Liver (tissue), 8 donors: ENCODE measurements at regions not wholly inside any gene's neighbourhood (a gene's known extent, or its start where the extent isn't known, plus 50 kb on each side); places are given as distances from the start of the nearest gene placed in this dataset.

ENCODE experiments used
- DNase-seq: peaks from one replicate; pipeline ENCODE4 v3.0.0-alpha.2; 2017; ENCODE audit warnings: low spot score
- H3K27ac ChIP-seq, 2 donors: one replicate each; pipeline ENCODE4 v1.7.0; 2013; ENCODE audit warnings: inconsistent platforms in 2 of 2, low read length in 2 of 2, control low read depth in 1 of 2, low read depth in 1 of 2, mild to moderate bottlenecking in 1 of 2
- H3K27me3 ChIP-seq, 4 donors: one replicate each; pipeline versions ENCODE4 v1.6.1 to v1.7.0; 2013; ENCODE audit warnings: low read length in 3 of 4, inconsistent platforms in 1 of 4, mild to moderate bottlenecking in 1 of 4, moderate library complexity in 1 of 4; ENCODE audit not compliant: control insufficient read depth in 4 of 4, insufficient read depth in 4 of 4
- H3K36me3 ChIP-seq, 4 donors: one replicate each; pipeline versions ENCODE4 v1.6.1 to v1.7.0; 2013; ENCODE audit warnings: low read length in 3 of 4, mild to moderate bottlenecking in 3 of 4, low read depth in 1 of 4, moderate library complexity in 1 of 4; ENCODE audit not compliant: control insufficient read depth in 4 of 4, insufficient read depth in 3 of 4
- H3K4me1 ChIP-seq, 4 donors: one replicate each; pipeline versions ENCODE4 v1.6.1 to v1.7.0; 2013; ENCODE audit warnings: low read length in 3 of 4, mild to moderate bottlenecking in 3 of 4, moderate library complexity in 1 of 4; ENCODE audit not compliant: control insufficient read depth in 4 of 4, insufficient read depth in 4 of 4
- H3K4me3 ChIP-seq, 3 donors: one replicate each; pipeline versions ENCODE4 v1.6.1 to v1.7.0; 2013; ENCODE audit warnings: low read length in 3 of 3, control low read depth in 1 of 3, low read depth in 1 of 3, mild to moderate bottlenecking in 1 of 3
- H3K9ac ChIP-seq, 2 donors: one replicate each; pipeline ENCODE4 v1.7.0; 2013; ENCODE audit warnings: low read length in 2 of 2, mild to moderate bottlenecking in 2 of 2, moderate library complexity in 2 of 2, control low read depth in 1 of 2, low read depth in 1 of 2
- H3K9me3 ChIP-seq, 4 donors: one replicate each; pipeline versions ENCODE4 v1.6.1 to v1.7.0; 2013; ENCODE audit warnings: low read length in 3 of 4; ENCODE audit not compliant: control insufficient read depth in 4 of 4
- CTCF ChIP-seq: fragments of 150-350 bp; IDR thresholded peaks from 2 replicates; pipeline ENCODE4 v1.5.1; 2017; ENCODE audit warnings: improper control_type of control experiment, low read depth, low read length; ENCODE audit not compliant: missing input control
- EGR1 ChIP-seq, 2 donors: IDR thresholded peaks; 2 replicates each; pipeline ENCODE4 v1.6.1; 2016 to 2018; ENCODE audit warnings: antibody characterized with exemption in 2 of 2, low read depth in 2 of 2
- FOXA1 ChIP-seq: IDR thresholded peaks from 2 replicates; pipeline ENCODE4 v1.6.1; 2016; ENCODE audit warnings: antibody characterized with exemption
- FOXA2 ChIP-seq: IDR thresholded peaks from 2 replicates; pipeline ENCODE4 v1.6.1; 2016; ENCODE audit warnings: antibody characterized with exemption
- HNF4A ChIP-seq, 2 donors: conservative IDR thresholded peaks; 2 replicates each; pipeline ENCODE4 v1.6.1; 2016; ENCODE audit warnings: antibody characterized with exemption in 2 of 2, mild to moderate bottlenecking in 2 of 2
- MAX ChIP-seq: IDR thresholded peaks from 2 replicates; pipeline ENCODE4 v1.6.1; 2016; ENCODE audit warnings: antibody characterized with exemption
- NR2F2 ChIP-seq: IDR thresholded peaks from 2 replicates; pipeline ENCODE4 v1.6.1; 2016; ENCODE audit warnings: antibody characterized with exemption
- RAD21 ChIP-seq, 2 donors: IDR thresholded peaks; 2 replicates each; pipeline ENCODE4 v1.6.1; 2016; ENCODE audit warnings: antibody characterized with exemption in 2 of 2, mild to moderate bottlenecking in 2 of 2
- SP1 ChIP-seq: IDR thresholded peaks from 2 replicates; pipeline ENCODE4 v1.6.1; 2018; ENCODE audit warnings: antibody characterized with exemption, mild to moderate bottlenecking
- TAF1 ChIP-seq: conservative IDR thresholded peaks from 2 replicates; pipeline ENCODE4 v1.6.1; 2016; ENCODE audit warnings: antibody characterized with exemption, mild to moderate bottlenecking
- YY1 ChIP-seq: IDR thresholded peaks from 2 replicates; pipeline ENCODE4 v1.6.1; 2016; ENCODE audit warnings: antibody characterized with exemption, mild to moderate bottlenecking
- ZBTB33 ChIP-seq: IDR thresholded peaks from 2 replicates; pipeline ENCODE4 v1.6.1; 2016; ENCODE audit warnings: antibody characterized with exemption
- WGBS: extraction: QIAGEN DNeasy Blood & Tissue Kit; methylation state at CpG from one replicate; pipeline ENCODE4 v1.1.7; 2013; 5-methylcytosine and 5-hydroxymethylcytosine counted together
- TF ChIP-seq, protein P1 (sequence below): IDR thresholded peaks from 2 replicates; pipeline ENCODE4 v1.6.1; 2016; ENCODE audit warnings: antibody characterized with exemption, mild to moderate bottlenecking
- donor health status: healthy.
- donor health status: healthy.
- donor health status: healthy.
- donor health status: healthy.
- donor health status: healthy.

DNA sequence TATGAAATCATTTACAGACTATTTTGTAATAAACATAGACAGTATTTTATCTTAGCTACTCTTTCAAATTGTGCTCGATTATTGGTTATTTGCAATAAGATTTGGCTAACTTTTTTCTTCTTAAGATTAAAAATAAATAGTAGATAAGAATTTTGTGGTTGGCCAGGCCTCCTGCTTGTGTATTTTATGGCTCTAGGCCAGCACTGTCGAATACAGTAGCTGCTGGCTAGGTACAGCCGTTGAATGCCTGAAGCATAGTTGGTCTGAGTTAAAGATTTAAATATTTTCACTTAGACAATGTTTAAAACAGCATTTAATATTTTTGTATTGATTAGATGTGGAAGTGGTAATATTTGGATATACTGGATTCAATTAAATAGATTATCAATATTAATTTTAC lies 481.0 kb downstream of the SPRY1 start (continued):
- TF ChIP-seq CTCF: no peak

- H3K4me1 ChIP-seq: no peaks in the 10 kb centered on the region
- peaks cover 0 to 3% (median 0%) of the 10 kb centered on the region in 4 donors for H3K27me3 ChIP-seq
- H3K9me3 ChIP-seq: peaks cover 0 to 3% (median 0%) of the 10 kb centered on the region in 4 donors
- H3K9ac ChIP-seq: no peak overlapping the region
- H3K27ac ChIP-seq: no peak overlapping the region
- 93% methylated on average over 8 of the region's 8 CpGs for WGBS
- H3K36me3 ChIP-seq: no peaks in the 10 kb centered on the region
- no peak for DNase-seq
- TF ChIP-seq YY1 (no peak), CTCF (no peak), HNF4A (conservative IDR thresholded peaks at IDR 0.05) (no peak), RAD21 (IDR thresholded peaks at IDR 0.05) (no peak), NR2F2 (no peak), FOXA1 (no peak), SP1 (no peak), MAX (no peak), TAF1 (no peak), ZBTB33 (no peak), FOXA2 (no peak), EGR1 (IDR thresholded peaks at IDR 0.05; ENCODE audit: low read depth in 2 of 2) (no peak)
- TF ChIP-seq, protein P1, sequence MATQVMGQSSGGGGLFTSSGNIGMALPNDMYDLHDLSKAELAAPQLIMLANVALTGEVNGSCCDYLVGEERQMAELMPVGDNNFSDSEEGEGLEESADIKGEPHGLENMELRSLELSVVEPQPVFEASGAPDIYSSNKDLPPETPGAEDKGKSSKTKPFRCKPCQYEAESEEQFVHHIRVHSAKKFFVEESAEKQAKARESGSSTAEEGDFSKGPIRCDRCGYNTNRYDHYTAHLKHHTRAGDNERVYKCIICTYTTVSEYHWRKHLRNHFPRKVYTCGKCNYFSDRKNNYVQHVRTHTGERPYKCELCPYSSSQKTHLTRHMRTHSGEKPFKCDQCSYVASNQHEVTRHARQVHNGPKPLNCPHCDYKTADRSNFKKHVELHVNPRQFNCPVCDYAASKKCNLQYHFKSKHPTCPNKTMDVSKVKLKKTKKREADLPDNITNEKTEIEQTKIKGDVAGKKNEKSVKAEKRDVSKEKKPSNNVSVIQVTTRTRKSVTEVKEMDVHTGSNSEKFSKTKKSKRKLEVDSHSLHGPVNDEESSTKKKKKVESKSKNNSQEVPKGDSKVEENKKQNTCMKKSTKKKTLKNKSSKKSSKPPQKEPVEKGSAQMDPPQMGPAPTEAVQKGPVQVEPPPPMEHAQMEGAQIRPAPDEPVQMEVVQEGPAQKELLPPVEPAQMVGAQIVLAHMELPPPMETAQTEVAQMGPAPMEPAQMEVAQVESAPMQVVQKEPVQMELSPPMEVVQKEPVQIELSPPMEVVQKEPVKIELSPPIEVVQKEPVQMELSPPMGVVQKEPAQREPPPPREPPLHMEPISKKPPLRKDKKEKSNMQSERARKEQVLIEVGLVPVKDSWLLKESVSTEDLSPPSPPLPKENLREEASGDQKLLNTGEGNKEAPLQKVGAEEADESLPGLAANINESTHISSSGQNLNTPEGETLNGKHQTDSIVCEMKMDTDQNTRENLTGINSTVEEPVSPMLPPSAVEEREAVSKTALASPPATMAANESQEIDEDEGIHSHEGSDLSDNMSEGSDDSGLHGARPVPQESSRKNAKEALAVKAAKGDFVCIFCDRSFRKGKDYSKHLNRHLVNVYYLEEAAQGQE: no peak
- H3K4me3 ChIP-seq: no peak overlapping the region
Measured at GRCh38 chr4:123878976-123879375, 482.4 kb downstream of the SPRY1 start.
